ENCODE measurements at regions not wholly inside any gene's neighbourhood (a gene's known extent, or its start where the extent isn't known, plus 50 kb on each side); places are given as distances from the start of the nearest gene placed in this dataset.

DNA sequence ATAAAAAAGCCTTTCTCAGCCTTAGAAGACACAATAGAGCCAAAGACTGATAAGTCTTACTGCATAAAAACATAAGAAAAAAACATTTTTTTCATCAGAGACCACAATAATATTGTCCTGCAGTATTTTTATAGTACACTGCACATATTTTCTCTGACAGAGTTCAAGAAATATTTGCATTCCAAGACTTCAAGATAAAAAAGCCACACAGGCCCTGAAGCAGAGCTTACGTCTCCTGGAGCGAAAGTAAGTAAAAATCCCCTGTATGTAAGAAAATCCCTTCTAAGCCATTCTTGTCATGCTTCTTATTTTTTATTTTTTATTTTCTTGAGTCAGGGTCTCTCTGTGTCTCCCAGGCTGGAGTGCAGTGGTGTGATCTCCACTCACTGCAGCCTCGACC, 755.9 kb downstream of the LIG4 start:
- H3K36me3 ChIP-seq (ENCODE audit: insufficient read depth) = no peaks in the 10 kb centered on the region
- H4K20me1 ChIP-seq (ENCODE audit: insufficient read depth) = no peaks in the 10 kb centered on the region
- no peaks in the 10 kb centered on the region for H3K27me3 ChIP-seq (ENCODE audit: insufficient read depth, low read depth)
- H3K4me1 ChIP-seq (ENCODE audit: low read depth, poor library complexity, severe bottlenecking) = no peaks in the 10 kb centered on the region
- H3K4me3 ChIP-seq (IDR thresholded peaks at IDR 0.05; ENCODE audit: insufficient read depth, low read depth, low read length) = no peak overlapping the region
- H3K4me2 ChIP-seq = no peak overlapping the region
- no peak overlapping the region for H2AFZ ChIP-seq (ENCODE audit: low read depth)
- H3K9ac ChIP-seq = no peak overlapping the region
- H3K79me2 ChIP-seq (ENCODE audit: insufficient read depth, low read depth) = no peaks in the 10 kb centered on the region
- no peak overlapping the region for H3K27ac ChIP-seq
- TF ChIP-seq, protein P1, sequence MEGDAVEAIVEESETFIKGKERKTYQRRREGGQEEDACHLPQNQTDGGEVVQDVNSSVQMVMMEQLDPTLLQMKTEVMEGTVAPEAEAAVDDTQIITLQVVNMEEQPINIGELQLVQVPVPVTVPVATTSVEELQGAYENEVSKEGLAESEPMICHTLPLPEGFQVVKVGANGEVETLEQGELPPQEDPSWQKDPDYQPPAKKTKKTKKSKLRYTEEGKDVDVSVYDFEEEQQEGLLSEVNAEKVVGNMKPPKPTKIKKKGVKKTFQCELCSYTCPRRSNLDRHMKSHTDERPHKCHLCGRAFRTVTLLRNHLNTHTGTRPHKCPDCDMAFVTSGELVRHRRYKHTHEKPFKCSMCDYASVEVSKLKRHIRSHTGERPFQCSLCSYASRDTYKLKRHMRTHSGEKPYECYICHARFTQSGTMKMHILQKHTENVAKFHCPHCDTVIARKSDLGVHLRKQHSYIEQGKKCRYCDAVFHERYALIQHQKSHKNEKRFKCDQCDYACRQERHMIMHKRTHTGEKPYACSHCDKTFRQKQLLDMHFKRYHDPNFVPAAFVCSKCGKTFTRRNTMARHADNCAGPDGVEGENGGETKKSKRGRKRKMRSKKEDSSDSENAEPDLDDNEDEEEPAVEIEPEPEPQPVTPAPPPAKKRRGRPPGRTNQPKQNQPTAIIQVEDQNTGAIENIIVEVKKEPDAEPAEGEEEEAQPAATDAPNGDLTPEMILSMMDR (conservative IDR thresholded peaks at IDR 0.05; ENCODE audit: low read depth, low read length) = no peak

DNA sequence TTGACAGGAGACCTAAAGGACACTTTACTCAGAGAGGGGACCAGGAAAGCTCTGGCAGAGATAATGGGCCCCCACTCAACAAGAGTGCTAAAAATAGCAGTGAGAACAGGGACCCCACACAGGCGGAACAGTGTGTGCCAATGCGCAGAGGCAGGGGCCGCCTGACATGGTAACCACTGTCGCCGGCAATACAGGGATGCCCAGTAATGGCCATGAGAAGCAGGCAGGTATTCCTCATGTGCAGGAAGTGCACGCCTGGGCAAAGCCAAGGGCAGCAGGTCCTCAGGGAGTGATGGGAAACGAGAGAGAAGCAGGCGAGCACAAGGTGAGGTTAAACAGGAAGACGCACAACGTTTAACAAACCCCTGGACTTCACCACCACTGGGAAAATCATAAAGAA, 757.1 kb downstream of the LIG4 start:
- H3K27ac ChIP-seq = no peak overlapping the region
- no peak overlapping the region for H3K4me2 ChIP-seq
- TF ChIP-seq, protein P1 (conservative IDR thresholded peaks at IDR 0.05; ENCODE audit: low read depth, low read length) = no peak

DNA sequence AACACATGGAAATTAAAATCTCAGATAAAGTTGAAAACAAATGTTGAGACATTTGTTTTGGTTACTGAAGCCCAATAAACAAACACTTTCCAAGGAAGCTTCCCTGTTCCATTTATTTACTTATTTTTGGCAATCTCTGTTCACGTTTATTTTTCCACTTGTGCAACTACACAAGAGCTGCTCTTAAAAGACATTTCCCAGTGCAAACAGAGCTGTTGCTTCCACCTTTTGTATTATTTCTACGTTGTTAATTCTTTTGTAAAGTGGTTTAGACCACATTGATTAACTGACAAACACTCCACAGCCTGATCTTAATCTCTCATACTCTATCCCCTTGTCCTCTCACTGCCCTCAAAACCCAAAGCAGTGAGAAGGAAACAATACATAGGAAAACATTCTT, 757.6 kb downstream of the LIG4 start:
- H4K20me1 ChIP-seq (ENCODE audit: insufficient read depth) = no peaks in the 10 kb centered on the region
- H3K36me3 ChIP-seq (ENCODE audit: insufficient read depth) = no peaks in the 10 kb centered on the region
- TF ChIP-seq, protein P1 (conservative IDR thresholded peaks at IDR 0.05; ENCODE audit: low read depth, low read length) = no peak
- H3K27me3 ChIP-seq (ENCODE audit: insufficient read depth, low read depth) = no peaks in the 10 kb centered on the region
- no peaks in the 10 kb centered on the region for H3K4me1 ChIP-seq (ENCODE audit: low read depth, poor library complexity, severe bottlenecking)
- H2AFZ ChIP-seq (ENCODE audit: low read depth) = no peak overlapping the region
- H3K79me2 ChIP-seq (ENCODE audit: insufficient read depth, low read depth) = no peaks in the 10 kb centered on the region
- no peak overlapping the region for H3K4me3 ChIP-seq (IDR thresholded peaks at IDR 0.05; ENCODE audit: insufficient read depth, low read depth, low read length)
- no peak overlapping the region for H3K4me2 ChIP-seq
- H3K27ac ChIP-seq = no peak overlapping the region
- no peak overlapping the region for H3K9ac ChIP-seq

More for the DNA sequence above, 757.1 kb downstream of the LIG4 start:
- Histone ChIP-seq H3K4me3 (IDR thresholded peaks at IDR 0.05; ENCODE audit: insufficient read depth, low read depth, low read length) (no peak overlapping the region), H3K79me2 (ENCODE audit: insufficient read depth, low read depth) (no peaks in the 10 kb centered on the region), H3K4me1 (ENCODE audit: low read depth, poor library complexity, severe bottlenecking) (no peaks in the 10 kb centered on the region), H3K27me3 (ENCODE audit: insufficient read depth, low read depth) (no peaks in the 10 kb centered on the region), H2AFZ (ENCODE audit: low read depth) (no peak overlapping the region), H4K20me1 (ENCODE audit: insufficient read depth) (no peaks in the 10 kb centered on the region), H3K36me3 (ENCODE audit: insufficient read depth) (no peaks in the 10 kb centered on the region), H3K9ac (no peak overlapping the region)

DNA sequence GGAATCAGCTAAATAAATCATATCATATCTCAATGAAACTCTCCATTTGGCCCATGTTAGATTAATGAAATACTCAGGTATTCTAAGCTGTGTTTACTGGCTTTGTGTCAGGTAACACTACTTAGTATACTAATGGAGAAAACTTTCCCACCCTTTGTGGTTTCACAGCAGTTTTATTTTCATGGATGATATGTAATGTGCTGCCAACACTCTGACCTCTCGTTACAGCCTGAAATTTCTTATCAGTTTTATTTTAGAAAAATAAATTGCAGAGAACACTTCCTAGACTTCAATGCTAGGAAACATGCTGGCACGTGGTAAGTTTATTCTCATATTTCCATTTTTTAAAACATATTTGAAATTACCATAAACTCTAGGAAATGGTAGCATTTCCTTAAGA, 758.9 kb downstream of the LIG4 start:
- no peaks in the 10 kb centered on the region for H3K36me3 ChIP-seq (ENCODE audit: insufficient read depth)
- no peak overlapping the region for H3K9ac ChIP-seq
- no peaks in the 10 kb centered on the region for H3K4me1 ChIP-seq (ENCODE audit: low read depth, poor library complexity, severe bottlenecking)
- no peaks in the 10 kb centered on the region for H4K20me1 ChIP-seq (ENCODE audit: insufficient read depth)
- no peak overlapping the region for H3K27ac ChIP-seq
- no peak overlapping the region for H3K4me3 ChIP-seq (IDR thresholded peaks at IDR 0.05; ENCODE audit: insufficient read depth, low read depth, low read length)
- no peaks in the 10 kb centered on the region for H3K27me3 ChIP-seq (ENCODE audit: insufficient read depth, low read depth)
- H3K79me2 ChIP-seq (ENCODE audit: insufficient read depth, low read depth) = no peaks in the 10 kb centered on the region
- H3K4me2 ChIP-seq = no peak overlapping the region
- TF ChIP-seq, protein P1 (conservative IDR thresholded peaks at IDR 0.05; ENCODE audit: low read depth, low read length) = no peak
- no peak overlapping the region for H2AFZ ChIP-seq (ENCODE audit: low read depth)

All from KMS-11 (cell line).